GDM1 (cell line): ENCODE measurements at regions not wholly inside any gene's neighbourhood (a gene's known extent, or its start where the extent isn't known, plus 50 kb on each side); places are given as distances from the start of the nearest gene placed in this dataset.

Experiments used
- DNase-seq: peaks from one replicate; lab custom pipeline; 2025; lab: John Stamatoyannopoulos, UW

DNA sequence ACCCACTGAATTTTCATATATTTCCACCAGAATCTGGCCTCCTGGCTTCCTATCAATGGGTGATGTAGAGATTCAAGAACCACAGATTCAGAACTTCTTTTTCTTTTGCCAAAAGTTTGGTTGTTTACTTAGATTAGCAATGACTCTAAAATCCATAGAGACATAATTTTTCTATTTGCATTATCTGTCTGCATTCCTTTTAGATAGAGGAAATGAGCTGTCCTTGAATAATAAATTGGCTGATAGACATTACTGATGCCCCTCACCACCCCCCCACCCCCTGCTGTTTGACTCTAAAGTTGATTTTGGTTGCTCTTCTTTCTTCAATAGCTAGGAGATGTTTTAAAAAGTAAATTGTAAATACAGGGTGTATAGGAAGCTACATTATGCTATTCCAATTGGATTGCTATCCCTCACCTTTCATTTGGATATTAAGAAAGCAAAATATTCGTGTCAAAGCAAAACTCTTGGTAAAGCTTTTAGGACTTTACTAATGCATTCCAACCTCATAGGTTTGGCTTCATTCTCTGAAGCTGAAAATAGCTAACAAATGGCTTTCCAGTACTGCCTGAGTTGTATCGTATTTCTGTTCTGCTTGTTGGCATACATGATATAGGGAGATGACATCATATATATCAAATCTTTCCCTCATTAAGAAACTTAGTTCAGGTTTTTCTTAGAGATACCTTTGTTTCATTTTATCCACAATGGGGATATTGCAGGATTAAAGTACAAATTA, 606.0 kb downstream of the ARL4A start:
- no peak for DNase-seq

DNA sequence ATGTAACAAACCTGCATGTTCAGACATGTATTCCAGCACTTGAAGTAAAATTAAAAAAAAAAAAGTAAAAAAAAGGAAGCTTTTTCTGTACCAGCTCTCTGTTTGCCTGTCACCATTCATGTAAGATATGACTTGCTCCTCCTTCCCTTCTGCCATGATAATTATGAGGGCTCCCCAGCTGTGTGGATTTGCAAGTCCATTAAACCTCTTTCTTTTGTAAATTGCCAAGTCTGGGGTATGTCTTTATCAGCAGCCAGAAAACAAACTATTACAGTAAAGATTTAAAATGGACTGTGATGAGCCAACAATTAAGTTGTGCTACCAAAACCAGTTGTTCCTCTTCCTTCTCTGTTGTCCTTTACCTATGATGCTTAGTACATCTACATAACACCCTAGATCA, 619.6 kb downstream of the ARL4A start:
- DNase-seq: no peak

DNA sequence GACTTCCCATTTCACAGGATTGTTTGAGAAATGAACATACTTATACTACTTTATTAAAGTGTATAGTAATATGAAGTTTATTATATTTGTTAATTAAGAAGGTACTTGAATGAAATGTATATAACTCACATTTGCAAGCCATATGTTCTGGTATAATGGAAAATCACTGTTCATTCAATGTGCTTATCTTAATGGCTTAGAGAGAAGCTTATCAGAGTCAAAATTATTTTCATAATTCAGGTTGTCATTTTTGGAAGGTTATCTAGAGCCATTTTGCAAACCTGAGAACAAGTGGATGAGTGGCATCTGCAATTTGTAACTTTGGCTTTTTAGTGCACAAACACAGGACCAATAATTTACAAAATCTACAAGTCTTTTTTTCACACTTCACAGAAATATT, 621.0 kb downstream of the ARL4A start:
- DNase-seq: no peak

DNA sequence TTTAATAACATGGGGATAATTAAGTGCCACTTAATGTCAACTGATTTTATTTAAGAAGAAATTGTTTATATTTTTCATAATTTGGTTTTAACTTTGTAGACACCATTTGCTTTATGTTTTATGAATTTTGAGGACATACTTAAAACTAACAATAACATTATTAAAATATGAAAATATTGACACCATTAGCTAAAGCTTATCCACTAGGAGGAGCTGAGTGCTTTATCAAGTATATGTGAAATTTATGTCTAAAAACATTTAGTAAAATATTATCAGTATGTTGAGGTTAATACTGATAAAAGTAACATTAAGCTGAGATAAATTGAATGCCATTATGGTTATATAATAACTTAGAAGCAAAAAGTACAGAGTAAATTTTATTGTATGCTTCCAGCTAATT, 622.1 kb downstream of the ARL4A start:
- DNase-seq: no peak

DNA sequence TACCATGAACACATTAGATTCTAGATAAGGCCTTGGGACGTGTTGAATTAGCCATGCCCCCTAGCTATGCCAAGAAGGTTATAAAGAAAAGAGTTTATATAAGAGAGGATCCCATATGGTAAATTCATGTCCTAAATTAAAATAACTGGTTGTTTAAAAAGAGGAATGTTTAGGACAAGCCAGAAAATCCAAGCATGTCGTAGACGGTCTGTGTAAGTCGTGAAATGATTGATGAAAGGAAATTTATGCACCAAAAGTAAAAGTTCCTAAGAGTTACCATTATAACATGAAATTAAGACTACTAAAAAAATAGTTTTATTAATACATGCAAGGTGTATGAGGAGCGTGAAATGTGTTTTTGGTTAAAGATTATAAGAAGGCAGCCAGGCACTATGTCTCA, 624.9 kb downstream of the ARL4A start:
- DNase-seq: no peak

DNA sequence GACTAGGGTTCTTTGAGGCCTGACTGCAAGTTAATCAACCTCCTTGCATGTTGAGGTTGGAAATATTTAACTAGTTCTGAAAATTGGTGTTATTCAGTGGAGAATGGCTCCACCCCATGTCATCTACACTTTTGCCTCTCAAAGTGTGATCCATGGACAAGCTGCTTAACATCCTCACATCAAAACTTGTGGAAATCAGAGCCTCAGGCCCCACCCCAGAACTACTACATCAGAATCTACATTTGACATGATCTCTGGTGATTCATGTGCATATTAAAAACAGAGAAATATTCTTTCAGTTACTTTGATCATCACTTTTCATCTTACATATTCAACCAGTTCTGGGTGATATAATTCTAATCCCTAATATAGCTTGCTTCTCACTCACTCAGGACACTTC, 632.9 kb downstream of the ARL4A start:
- DNase-seq: no peak

DNA sequence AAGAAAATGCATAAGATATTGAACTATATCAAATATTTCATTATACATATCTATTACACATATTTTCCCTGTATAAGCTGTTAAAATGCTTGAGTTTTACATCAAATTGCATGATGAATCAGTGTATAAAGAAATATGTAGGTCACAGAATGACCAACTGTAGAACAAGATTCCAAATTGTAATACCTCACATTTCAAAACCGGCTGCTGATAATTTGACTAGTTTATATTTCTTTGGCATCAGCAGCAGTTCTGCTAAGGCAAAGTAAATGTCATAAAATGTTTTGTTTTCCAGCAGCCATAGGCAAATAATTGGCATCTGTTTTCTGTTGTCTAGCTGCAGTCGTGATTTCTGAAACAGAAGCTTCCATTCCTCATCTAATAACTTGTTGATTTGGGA, 633.9 kb downstream of the ARL4A start:
- no peak for DNase-seq

DNA sequence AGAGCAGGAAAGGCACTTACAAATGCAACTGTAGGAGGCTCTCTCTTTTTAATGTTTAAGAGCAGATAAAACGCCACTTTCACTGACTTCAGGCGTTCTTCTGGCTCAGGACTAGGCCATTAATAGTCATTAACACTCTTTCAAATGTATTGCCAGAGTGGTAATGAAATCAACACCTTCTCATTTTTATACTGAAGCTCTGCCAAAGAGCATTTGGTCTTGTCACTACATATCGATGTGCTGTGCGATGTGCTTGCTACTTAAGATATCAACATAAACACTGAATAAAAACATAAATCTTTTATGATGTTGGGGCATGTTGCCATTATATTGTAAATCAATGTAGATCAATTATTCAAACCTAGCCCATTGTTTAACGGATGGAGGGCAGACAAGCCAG, 634.7 kb downstream of the ARL4A start:
- DNase-seq: no peak

DNA sequence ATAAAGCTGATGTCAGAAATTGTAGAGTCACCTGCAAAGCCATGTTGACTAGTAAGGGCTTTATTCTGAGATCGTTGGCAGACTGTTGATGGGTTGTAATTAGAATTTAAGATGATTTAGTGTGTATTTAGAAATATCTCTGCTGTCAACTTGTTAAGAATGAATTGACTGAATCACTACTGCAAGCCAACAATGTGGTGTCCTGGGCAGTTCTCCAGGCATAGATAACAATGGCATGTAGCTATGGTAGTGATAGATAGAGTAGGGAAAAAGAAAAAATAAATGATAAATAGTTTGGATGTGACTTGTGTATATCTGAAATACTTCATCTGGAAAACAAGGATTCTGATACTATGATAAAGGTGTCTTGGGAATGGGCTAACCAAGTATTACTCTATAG, 640.2 kb downstream of the ARL4A start:
- no peak for DNase-seq

DNA sequence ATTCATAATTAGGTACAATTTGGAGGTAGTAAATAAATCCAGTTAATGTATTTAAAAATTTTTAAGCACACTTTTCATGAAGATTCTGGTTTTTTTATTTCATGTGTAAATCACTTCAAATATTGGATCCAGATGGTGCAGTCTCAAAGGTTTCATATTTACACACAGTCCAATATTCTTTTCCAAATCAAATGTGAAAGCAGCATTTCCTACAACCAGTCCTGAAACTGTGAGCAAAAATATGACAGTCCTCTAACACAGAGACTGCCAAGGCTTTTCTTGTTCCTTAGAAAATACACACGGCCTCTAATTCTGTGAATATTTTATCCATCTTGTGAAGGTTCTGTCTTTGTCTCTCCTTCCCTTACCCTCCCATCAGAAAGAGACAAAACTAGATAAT, 645.9 kb downstream of the ARL4A start:
- no peak for DNase-seq

DNA sequence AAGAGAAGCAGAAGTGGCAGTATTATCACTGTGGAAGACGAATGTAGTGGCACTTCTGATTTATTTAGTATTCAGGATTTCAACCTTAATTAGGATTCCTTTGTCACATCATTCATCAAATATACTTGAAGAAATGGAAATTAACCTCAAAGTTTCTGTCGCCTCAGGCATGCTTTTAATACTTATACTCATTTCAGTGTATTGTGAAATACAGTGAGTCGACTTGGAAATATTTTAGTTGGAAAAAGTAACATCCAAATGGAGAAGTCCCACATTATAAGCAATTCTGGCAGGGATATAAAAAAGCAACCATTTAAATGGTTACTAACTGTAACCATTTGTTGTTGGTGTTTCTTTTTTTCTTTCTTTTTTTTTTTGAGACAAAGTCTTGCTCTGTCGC, 648.8 kb downstream of the ARL4A start:
- DNase-seq: no peak

DNA sequence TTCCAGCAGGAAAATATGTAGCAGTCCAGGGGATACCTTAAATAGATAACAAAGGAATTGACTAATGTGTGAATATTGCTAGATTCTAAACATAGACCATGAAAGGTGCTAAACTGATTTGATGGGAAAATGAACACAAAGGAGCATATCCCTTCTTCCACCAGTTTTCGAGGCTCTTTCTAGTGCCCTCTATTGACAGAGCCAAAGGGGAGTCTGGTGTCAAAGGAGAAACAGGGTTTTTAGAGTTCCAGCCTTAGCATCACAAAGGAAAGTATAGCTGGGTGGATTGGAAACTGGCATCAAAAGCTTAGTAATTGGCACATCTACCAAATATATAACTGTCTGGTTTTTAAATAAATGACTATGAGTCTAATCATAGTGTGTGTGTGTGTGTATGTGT, 636.8 kb downstream of the ETV1 start:
- no peak for DNase-seq

DNA sequence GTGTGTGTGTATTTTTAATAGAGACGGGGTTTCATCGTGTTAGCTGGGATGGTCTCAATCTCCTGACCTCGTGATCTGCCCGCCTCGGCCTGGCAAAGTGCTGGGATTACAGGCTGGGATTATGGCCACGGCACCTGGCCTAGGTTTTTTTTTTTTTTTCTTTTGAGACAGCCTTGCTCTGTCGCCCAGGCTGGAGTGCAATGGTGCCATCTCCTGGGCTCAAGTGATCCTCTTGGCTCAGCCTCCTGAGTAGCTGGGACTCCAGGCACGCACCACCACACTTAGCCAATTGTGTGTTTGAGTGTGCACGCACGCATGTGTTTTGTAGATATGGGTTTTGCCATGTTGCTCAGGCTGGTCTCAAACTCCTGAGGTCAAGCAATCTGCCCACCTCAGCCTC, 629.8 kb downstream of the ETV1 start:
- no peak for DNase-seq

DNA sequence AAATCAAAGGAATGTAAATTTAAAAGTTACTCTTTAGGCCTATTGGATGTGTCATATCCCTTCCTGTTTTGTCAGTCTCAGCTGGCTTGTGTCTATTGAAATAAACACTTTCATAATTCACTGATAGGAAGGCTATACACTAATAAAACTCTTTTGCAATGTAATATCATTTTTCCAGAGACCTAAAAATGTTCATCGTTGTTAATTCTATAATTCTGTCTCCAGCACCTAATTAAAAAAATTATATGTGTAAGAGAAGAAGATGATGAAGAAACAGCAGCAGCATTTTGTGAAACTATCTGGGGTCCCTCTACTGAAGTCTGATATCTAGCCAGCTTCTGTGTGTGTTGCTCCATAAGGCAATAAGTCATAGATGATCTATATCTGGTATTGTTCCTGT, 602.7 kb downstream of the ETV1 start:
- no peak for DNase-seq

DNA sequence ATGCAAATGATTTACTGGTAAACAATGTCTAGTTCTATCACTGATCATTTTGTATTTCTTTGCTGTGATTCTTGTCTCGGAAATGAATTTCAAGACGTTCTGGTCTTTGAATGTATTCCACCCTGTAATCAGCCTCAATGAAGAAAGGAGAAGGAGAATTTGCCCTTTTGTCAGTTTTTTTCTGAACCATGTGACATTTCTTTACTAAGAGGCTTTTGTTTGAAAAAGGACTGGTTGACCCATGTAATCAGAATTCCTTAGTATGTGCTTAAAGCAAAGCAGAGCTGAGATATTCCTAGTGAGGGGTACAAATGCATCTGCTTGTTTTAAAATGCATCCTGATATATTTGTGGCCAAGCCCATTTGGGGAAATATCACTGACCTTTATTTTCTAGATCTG, 581.6 kb downstream of the ETV1 start:
- DNase-seq: no peak

DNA sequence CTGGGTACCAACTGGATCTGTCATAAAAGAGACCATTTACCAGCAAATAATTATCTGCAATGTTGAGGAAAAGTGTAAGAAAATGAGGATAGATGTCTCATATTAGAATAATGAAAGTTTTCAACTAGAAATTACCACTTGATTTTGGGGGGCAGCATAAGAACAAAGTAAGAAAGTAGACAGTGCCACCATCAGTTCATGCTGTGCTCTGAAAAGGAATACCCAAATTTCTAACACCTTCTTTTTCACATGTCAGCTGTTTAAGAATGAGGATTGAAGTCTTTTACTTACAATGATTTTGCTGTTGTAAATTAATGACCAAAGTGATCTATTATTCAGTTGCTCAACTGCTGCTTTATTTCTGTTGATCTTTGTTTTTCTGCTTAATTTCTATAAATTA, 578.3 kb downstream of the ETV1 start:
- DNase-seq: no peak

DNA sequence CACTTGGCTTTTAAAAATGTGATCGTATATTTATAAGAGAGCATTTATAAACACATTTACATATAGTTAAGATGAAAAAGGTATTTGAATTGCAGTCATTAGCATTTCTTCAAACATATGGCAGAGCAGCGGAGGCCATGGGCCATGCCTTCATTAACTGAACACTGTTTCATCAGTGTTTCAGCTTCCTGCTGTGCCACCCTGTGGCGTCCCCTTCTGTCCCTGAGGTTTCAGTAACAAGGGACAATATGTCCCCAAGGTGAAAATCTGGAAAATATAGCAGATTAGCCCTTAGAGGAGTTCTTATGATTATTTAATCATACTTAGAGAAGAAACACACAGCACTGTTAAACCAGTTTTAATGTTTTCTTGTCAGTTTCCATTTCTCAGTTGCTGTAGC, 577.8 kb downstream of the ETV1 start:
- no peak for DNase-seq

DNA sequence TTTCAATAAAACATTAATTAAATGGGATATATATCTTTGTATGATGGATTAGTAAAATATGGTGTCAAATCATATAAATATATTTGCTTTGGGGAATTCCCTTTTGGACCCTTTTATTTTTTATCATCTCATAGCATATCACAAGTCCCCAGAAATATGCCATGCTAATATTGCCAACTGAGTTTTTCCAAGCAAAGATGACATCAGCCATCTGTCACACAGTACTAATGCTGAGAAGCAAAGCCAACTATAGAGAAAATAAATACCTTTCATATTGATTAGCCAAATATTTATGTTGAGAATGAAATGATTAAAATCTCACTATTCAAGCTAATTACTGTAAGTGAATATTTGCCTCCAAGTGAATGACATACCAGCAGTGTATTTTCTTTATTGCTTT, 575.3 kb downstream of the ETV1 start:
- DNase-seq: no peak

DNA sequence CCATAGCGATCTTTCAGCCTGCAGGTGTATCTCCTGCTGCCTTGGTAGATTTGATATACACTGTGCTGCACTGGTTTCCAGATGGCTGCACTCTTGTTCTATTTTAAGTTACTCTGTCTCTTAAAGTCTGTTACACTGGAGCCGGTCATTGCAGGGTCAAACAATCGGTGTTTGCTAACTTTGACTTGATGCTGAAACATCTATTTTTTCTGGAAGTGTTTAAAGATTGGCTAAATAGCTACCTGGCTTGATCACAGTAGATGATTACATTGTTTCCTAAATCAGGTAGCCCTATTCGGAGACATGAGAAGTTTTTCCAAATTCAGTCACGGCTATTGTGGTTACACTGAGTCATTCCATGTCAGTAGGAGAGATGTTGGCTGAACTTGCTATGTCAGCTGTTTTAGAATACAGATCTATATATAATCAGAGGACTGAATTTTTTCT, 574.8 kb downstream of the ETV1 start:
- no peak for DNase-seq

DNA sequence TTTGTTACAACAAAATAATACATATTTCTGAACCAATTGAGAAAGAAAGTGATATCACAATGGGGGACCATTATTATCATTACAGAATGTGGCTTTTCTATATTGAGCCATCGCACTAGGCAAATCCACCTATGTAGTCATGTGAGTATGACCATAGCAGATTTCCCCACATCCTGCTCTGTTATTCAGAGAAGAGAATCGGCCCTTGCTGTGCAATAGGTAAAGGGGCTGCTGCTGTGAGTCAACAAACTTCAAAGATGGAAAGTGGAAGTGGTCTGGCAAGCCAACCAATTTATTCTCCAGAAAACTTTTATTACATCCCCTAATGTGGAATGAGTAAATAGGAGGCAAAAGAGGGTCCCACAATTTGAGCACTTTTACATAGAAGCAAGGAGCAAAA, 573.4 kb downstream of the ETV1 start:
- no peak for DNase-seq

DNA sequence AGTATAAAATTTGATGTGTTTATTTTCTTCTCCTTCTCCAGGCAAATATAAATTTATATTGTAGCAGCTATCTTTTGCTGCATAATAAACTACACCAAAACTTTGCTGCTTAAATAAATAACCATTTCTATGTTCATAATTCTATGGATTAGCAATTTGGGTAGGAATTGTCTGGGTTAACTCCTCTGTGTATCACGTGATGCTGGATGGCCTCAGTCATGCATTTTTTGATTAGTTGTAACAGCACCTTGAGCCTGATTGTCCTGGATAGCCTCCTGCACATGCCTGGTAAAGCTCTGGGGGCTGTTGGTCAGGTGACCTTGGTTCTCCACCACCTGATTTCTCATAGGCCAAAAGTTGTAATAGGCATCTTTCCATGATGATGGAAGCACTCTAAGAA, 572.9 kb downstream of the ETV1 start:
- no peak for DNase-seq

DNA sequence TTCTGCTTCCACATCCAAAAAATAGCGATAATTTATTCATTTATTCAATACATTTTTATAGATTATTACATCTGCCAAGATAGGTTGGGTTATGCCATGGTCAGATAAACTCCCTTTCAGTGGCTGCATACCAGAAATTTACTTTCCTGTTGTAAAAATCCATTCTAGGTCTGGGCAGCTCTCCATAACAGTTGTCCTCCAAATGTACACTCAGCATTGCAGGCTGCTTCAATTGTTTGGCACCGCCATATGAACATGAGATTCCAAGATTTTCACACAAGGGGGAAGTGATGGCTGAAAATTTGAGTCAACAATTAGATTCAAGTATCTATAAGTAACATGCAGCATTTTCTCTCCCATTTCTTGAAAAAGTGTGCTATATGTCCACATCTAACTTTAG, 568.7 kb downstream of the ETV1 start:
- no peak for DNase-seq

DNA sequence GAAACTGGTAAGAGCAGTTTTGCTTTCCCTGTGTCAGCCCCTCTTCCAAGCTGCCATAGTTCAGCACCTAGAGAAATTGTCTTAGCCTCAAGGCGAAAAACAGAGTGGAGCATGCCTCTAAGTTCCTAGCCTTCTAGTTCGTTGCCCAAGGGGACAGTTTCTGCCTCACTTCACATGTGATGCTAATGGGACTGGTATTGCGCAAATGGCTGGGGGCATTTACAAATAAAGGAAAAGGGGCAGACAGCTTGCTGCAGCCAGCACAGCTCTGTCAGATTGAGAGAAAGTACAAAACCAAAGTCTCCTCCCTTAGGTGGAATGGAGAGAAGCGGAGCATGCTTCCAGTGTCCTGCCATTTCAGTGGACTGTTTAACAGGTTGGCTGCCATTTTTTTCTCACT, 567.7 kb downstream of the ETV1 start:
- no peak for DNase-seq

DNA sequence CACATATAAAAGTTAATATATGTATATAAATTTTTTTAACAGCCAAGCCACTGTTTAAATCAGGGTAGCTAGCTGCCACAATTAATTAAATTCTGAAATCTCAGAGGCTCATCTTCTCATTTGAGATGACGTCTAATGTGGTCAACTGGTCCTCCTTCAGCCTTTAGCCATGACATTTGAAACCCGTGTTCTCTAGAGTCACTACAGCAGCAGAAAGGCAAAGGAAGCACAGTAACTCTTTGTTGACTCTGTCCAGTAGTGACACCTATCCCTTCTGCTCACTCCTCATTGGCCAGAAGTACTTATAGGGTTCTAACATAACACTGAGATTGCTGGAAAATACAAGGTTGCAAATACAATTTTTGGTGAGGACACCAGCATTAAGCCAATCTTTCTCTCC, 555.5 kb downstream of the ETV1 start:
- DNase-seq: no peak

DNA sequence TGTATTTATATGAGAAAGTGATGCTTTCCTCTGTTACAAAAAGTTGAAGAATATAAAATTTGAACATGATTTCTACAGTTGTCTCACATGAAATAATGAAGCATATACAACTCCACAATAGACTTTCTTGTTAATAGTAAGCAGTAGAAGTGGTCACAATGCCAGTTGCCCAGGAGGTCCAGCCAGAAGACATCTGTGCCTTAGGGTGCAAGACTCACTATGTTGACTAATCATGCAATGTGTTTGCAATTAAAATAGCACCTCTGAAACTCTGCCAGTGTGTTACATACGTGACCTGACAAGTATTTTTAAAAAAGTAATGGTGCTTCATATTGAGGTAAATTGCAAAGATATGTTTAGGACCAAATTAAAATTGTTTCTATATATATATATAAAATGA, 547.2 kb downstream of the ETV1 start:
- DNase-seq: no peak
